Right atrium auricular region (tissue), 2 donors: ENCODE measurements at regions not wholly inside any gene's neighbourhood (a gene's known extent, or its start where the extent isn't known, plus 50 kb on each side); places are given as distances from the start of the nearest gene placed in this dataset.

Experiments
- DNase-seq: peaks from one replicate; pipeline ENCODE4 v3.0.0-alpha.2; 2019; ENCODE audit warnings: low spot score
- H3K27ac ChIP-seq, 2 donors: fragments of 200-600 bp; sonication (generic); 1 replicate in 1 of 2; 2 replicates in 1 of 2; pipeline ENCODE4 v1.5.1; 2016 to 2019
- H3K27me3 ChIP-seq, 2 donors: fragments of 200-600 bp; sonication (generic); one replicate each; pipeline versions ENCODE4 v1.5.1 to v1.6.0; 2017 to 2019
- H3K36me3 ChIP-seq: fragments of 200-600 bp; sonication (generic); one replicate; pipeline ENCODE4 v1.5.1; 2016
- H3K4me1 ChIP-seq, 2 donors: fragments of 200-600 bp; sonication (generic); one replicate each; pipeline versions ENCODE4 v1.5.1 to v1.6.0; 2017 to 2019
- H3K4me3 ChIP-seq, 2 donors: fragments of 200-600 bp; sonication (generic); 1 replicate in 1 of 2; 2 replicates in 1 of 2; pipeline ENCODE4 v1.5.1; 2017 to 2019; ENCODE audit warnings: mild to moderate bottlenecking in 1 of 2, moderate library complexity in 1 of 2
- H3K9me3 ChIP-seq, 2 donors: fragments of 200-600 bp; sonication (generic); one replicate each; pipeline ENCODE4 v1.5.1; 2019
- CTCF ChIP-seq, 2 donors: fragments of 200-600 bp; sonication (generic); IDR thresholded peaks; one replicate each; pipeline ENCODE4 v1.5.1; 2019; ENCODE audit warnings: antibody characterized with exemption in 2 of 2

- Histone ChIP-seq H3K36me3 (no peaks in the 10 kb centered on the region), H3K27ac (no peak overlapping the region), H3K27me3 (no peaks in the 10 kb centered on the region), H3K4me3 (no peak overlapping the region), H3K4me1 (no peaks in the 10 kb centered on the region), H3K9me3 (no peaks in the 10 kb centered on the region)
- no peak for TF ChIP-seq CTCF (IDR thresholded peaks at IDR 0.05)
- DNase-seq, result peak; percentile 36
Observed at GRCh38 chr10:129343141-129343540, 123.9 kb upstream of the MGMT start.

DNA sequence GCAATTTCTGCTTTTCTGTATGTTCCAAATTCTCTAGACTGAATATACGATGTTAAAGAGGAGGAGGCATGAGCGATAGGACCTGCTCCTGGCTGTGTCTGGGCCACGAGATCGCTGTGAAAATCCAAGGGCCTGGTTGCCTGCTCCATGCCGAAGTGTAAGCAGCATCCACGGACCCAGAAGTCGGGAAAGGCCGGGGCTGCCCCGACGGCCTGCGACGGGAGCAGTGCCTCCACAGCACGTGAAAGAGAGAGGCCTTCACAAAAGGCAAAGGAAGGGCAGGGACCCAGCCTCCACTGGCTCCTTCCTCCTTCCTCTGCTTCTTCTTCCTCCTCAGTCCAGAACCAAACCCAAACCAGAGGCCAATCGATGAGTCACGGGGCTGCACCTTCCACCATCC is 122.9 kb upstream of the MGMT start:
- TF ChIP-seq CTCF (IDR thresholded peaks at IDR 0.05), result no peak
- Histone ChIP-seq H3K36me3 (no peaks in the 10 kb centered on the region), H3K4me1 (no peaks in the 10 kb centered on the region), H3K27me3 (no peaks in the 10 kb centered on the region), H3K4me3 (no peak overlapping the region), H3K9me3 (no peaks in the 10 kb centered on the region), H3K27ac (no peak overlapping the region)
- peak; percentile 55 for DNase-seq

- no peak for TF ChIP-seq CTCF (IDR thresholded peaks at IDR 0.05)
- no peaks in the 10 kb centered on the region for H3K4me1 ChIP-seq
- no peaks in the 10 kb centered on the region for H3K9me3 ChIP-seq
- no peak for DNase-seq
- H3K27me3 ChIP-seq, result no peaks in the 10 kb centered on the region
- no peak overlapping the region for H3K4me3 ChIP-seq
- H3K36me3 ChIP-seq, result no peaks in the 10 kb centered on the region
- H3K27ac ChIP-seq, result no peak overlapping the region
Observed at GRCh38 chr10:129344731-129345355, 122.2 kb upstream of the MGMT start.

- no peak for TF ChIP-seq CTCF (IDR thresholded peaks at IDR 0.05)
- DNase-seq, result peak; percentile 34
- Histone ChIP-seq H3K4me1 (no peaks in the 10 kb centered on the region), H3K27me3 (no peaks in the 10 kb centered on the region), H3K36me3 (no peaks in the 10 kb centered on the region), H3K27ac (no peak overlapping the region), H3K9me3 (no peaks in the 10 kb centered on the region), H3K4me3 (no peak overlapping the region)
Observed at GRCh38 chr10:129345763-129346162, 121.3 kb upstream of the MGMT start.

DNA sequence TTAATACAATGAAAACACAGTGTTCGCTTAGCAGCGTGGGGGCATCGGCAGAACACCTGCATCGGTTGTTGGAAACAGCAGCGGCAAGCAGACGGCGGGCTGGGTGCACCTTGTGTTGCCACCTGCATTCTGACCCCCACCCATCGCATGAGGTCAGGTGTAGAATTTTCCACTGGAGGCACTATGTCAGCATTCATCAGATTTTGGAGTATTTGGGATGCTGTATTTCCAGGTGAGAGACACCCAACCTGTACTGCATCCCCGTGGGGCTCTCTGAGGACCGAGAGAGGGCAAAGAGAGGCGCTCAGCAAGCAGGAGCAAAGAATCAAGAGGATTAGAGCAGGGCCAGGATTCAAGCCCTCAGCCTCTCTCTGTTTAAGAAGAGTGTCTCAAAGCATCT is 116.4 kb upstream of the MGMT start:
- TF ChIP-seq CTCF (IDR thresholded peaks at IDR 0.05), result no peak
- no peak overlapping the region for H3K4me3 ChIP-seq

DNA sequence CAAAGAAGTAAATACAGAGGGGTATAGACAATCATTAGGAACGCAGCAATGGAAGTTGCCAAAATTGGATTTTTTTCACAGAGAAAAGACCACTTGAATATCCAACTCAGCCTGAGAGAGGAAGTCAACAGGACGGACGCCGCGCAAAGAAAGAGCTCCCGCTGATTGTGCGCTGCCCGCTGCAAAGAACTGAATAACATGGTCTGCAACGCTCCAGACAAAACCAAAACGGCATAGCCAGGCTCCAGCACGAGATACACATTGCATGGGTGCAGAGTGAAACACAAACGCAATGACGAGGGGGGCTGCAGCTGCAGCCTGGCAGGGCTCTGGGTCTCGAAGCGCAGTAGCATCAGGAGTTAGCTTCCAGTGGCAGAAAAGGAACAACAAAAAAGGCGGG is 113.9 kb upstream of the MGMT start:
- Histone ChIP-seq H3K27ac (no peak overlapping the region), H3K4me3 (no peak overlapping the region), H3K36me3 (no peaks in the 10 kb centered on the region), H3K4me1 (no peaks in the 10 kb centered on the region), H3K27me3 (no peaks in the 10 kb centered on the region), H3K9me3 (peaks cover 0 to 18% of the 10 kb centered on the region in 2 donors)
- peak; percentile 46 for DNase-seq
- no peak for TF ChIP-seq CTCF (IDR thresholded peaks at IDR 0.05)

More for the DNA sequence above, 116.4 kb upstream of the MGMT start:
- DNase-seq, result peak; percentile 38
- no peaks in the 10 kb centered on the region for H3K36me3 ChIP-seq
- H3K4me1 ChIP-seq, result no peaks in the 10 kb centered on the region
- no peaks in the 10 kb centered on the region for H3K27me3 ChIP-seq
- no peak overlapping the region for H3K27ac ChIP-seq
- peaks cover 0 to 3% of the 10 kb centered on the region in 2 donors for H3K9me3 ChIP-seq
